HCT116 (cell line): ENCODE measurements at regions not wholly inside any gene's neighbourhood (a gene's known extent, or its start where the extent isn't known, plus 50 kb on each side); places are given as distances from the start of the nearest gene placed in this dataset.

Experiments used
- ATAC-seq: fragments of 200-7000 bp; cut with Tn5 transposase; 2 replicates; pipeline ENCODE4 v1.9.1; 2020; ENCODE audit warnings: mild to moderate bottlenecking, moderate library complexity
- BruUV-seq: library from RNA; stranded (reverse); fragments of 400-500 nt; replicated peaks from 2 replicates; lab custom pipeline; 2021; lab: Mats Ljungman, UMichigan
- CTCF ChIA-PET: fragments of 300-600 bp; sonication (Branson Sonifier 250); formaldehyde crosslinking; loops from one replicate; lab custom pipeline; 2021; ENCODE audit warnings: antibody characterized with exemption; lab: Charles Lee
- POLR2A ChIA-PET: fragments of 300-600, 350-600 bp; sonication (Branson Sonifier 250); formaldehyde crosslinking; loops from one replicate; lab custom pipeline; 2021; ENCODE audit warnings: antibody characterized with exemption; lab: Charles Lee
- RAD21 ChIA-PET, 2 experiments: fragments of 300-600 bp; sonication (Branson Sonifier 250); formaldehyde crosslinking; loops; one replicate each; lab custom pipeline; 2023; ENCODE audit warnings: low total read pairs in 2 of 2; ENCODE audit not compliant: uncharacterized antibody in 2 of 2, unreplicated experiment in 2 of 2, low non-redundant PET in 1 of 2; lab: Charles Lee
- DNase-seq: peaks from one replicate; pipeline ENCODE4 v3.0.0-alpha.2; 2010; ENCODE audit warnings: low read depth, low spot score
- H2AFZ ChIP-seq: fragments of 200-600 bp; shearing (Covaris generic), sonication (generic); 2 replicates; pipeline ENCODE4 v1.6.1; 2017; ENCODE audit warnings: low read depth, mixed run types, mixed read lengths, antibody characterized with exemption, low read length; ENCODE audit not compliant: poor library complexity, severe bottlenecking
- H3K27ac ChIP-seq: 2 replicates; pipeline ENCODE4 v1.5.1; 2012; ENCODE audit warnings: low read depth, low read length
- H3K27me3 ChIP-seq: fragments of 200-600 bp; sonication (generic); 2 replicates; pipeline ENCODE4 v1.6.1; 2016; ENCODE audit warnings: mixed run types, low read length, mixed read lengths; ENCODE audit not compliant: insufficient read depth
- H3K36me3 ChIP-seq, 2 experiments: fragments of 200-500 bp in 1 of 2; fragments of 200-600 bp in 1 of 2; sonication (Bioruptor generic) in 1 of 2; sonication (generic) in 1 of 2; 2 replicates each; pipeline versions ENCODE4 v1.5.1 to v1.6.1; 2014 to 2016; ENCODE audit warnings: low read length in 2 of 2, inconsistent platforms in 1 of 2, mixed read lengths in 1 of 2, mixed run types in 1 of 2; ENCODE audit not compliant: insufficient read depth in 2 of 2, control insufficient read depth in 1 of 2
- H3K4me1 ChIP-seq, 2 experiments: fragments of 200-600 bp in 1 of 2; sonication (generic) in 1 of 2; 2 replicates each; pipeline versions ENCODE4 v1.5.1 to v1.6.1; 2012 to 2017; ENCODE audit warnings: low read length in 2 of 2, inconsistent platforms in 1 of 2, mild to moderate bottlenecking in 1 of 2, mixed read lengths in 1 of 2, mixed run types in 1 of 2, moderate library complexity in 1 of 2; ENCODE audit not compliant: insufficient read depth in 2 of 2, control insufficient read depth in 1 of 2
- H3K4me2 ChIP-seq: fragments of 200-600 bp; sonication (generic); 2 replicates; pipeline ENCODE4 v1.6.1; 2017; ENCODE audit warnings: mixed run types, low read length, mixed read lengths
- H3K4me3 ChIP-seq, 2 experiments: fragments of 200-600 bp in 1 of 2; sonication (generic) in 1 of 2; replicated peaks in 1 of 2; 2 replicates each; pipeline ENCODE4 v1.5.1; 2011 to 2016; ENCODE audit warnings: low read length in 2 of 2, control low read depth in 1 of 2, low read depth in 1 of 2, mild to moderate bottlenecking in 1 of 2, mixed read lengths in 1 of 2, mixed run types in 1 of 2
- H3K79me2 ChIP-seq: fragments of 200-600 bp; sonication (generic); 2 replicates; pipeline ENCODE4 v1.6.1; 2017; ENCODE audit warnings: mild to moderate bottlenecking, mixed run types, low read length, moderate library complexity, mixed read lengths; ENCODE audit not compliant: insufficient read depth
- H3K9ac ChIP-seq: fragments of 200-600 bp; sonication (generic); 2 replicates; pipeline ENCODE4 v1.6.1; 2016; ENCODE audit warnings: low read length, mixed read lengths
- H3K9me2 ChIP-seq: fragments of 200-600 bp; sonication (generic), shearing (Covaris generic); 2 replicates; pipeline ENCODE4 v1.6.1; 2017; ENCODE audit warnings: mixed run types, mild to moderate bottlenecking, moderate library complexity; ENCODE audit not compliant: insufficient read depth
- H3K9me3 ChIP-seq, 2 experiments: fragments of 200-500 bp in 1 of 2; fragments of 200-600 bp in 1 of 2; sonication (Bioruptor generic) in 1 of 2; sonication (generic) in 1 of 2; 2 replicates each; pipeline ENCODE4 v1.6.1; 2014 to 2017; ENCODE audit warnings: low read length in 2 of 2, mixed read lengths in 2 of 2, inconsistent platforms in 1 of 2, low read depth in 1 of 2, mild to moderate bottlenecking in 1 of 2, mixed run types in 1 of 2, moderate library complexity in 1 of 2; ENCODE audit not compliant: control insufficient read depth in 1 of 2, insufficient read depth in 1 of 2
- H4K20me1 ChIP-seq: fragments of 200-600 bp; sonication (generic), shearing (Covaris generic); 2 replicates; pipeline ENCODE4 v1.6.1; 2017; ENCODE audit warnings: mixed run types, mild to moderate bottlenecking, moderate library complexity; ENCODE audit not compliant: insufficient read depth
- CBX3 ChIP-seq: IDR thresholded peaks from 2 replicates; pipeline ENCODE4 v1.6.1; 2012; ENCODE audit warnings: low read depth
- EGR1 ChIP-seq: IDR thresholded peaks from 2 replicates; pipeline ENCODE4 v1.6.1; 2012; ENCODE audit warnings: low read depth
- ELF1 ChIP-seq: IDR thresholded peaks from 2 replicates; pipeline ENCODE4 v1.6.1; 2012; ENCODE audit warnings: low read depth, borderline replicate concordance
- FOSL1 ChIP-seq: IDR thresholded peaks from 2 replicates; pipeline ENCODE4 v1.6.1; 2012; ENCODE audit warnings: low read depth
- JUND ChIP-seq: IDR thresholded peaks from 2 replicates; pipeline ENCODE4 v1.6.1; 2012
- POLR2A ChIP-seq: IDR thresholded peaks from 2 replicates; pipeline ENCODE4 v1.7.0; 2011; ENCODE audit warnings: borderline replicate concordance; ENCODE audit not compliant: insufficient read depth, insufficient read length; ENCODE audit errors: extremely low read depth
- POLR2AphosphoS5 ChIP-seq: IDR thresholded peaks from 2 replicates; pipeline ENCODE4 v1.6.1; 2011; ENCODE audit warnings: mild to moderate bottlenecking, low read depth, low read length, moderate library complexity
- REST ChIP-seq: IDR thresholded peaks from 2 replicates; pipeline ENCODE4 v1.6.1; 2012; ENCODE audit warnings: low read depth
- ZNF274 ChIP-seq: fragments of 200-500 bp; sonication (Bioruptor generic); IDR thresholded peaks from 2 replicates; pipeline ENCODE4 v1.6.1; 2014; ENCODE audit warnings: mild to moderate bottlenecking, low read depth, low read length, inconsistent platforms
- intact Hi-C: fragments of 100-400 bp; cut with micrococcal nuclease; formaldehyde crosslinking; loops from 2 replicates; pipeline ENCODE4 v1.10.0; 2022
- TF ChIP-seq, protein P1 (sequence below): IDR thresholded peaks from 2 replicates; pipeline ENCODE4 v1.6.1; 2012

DNA sequence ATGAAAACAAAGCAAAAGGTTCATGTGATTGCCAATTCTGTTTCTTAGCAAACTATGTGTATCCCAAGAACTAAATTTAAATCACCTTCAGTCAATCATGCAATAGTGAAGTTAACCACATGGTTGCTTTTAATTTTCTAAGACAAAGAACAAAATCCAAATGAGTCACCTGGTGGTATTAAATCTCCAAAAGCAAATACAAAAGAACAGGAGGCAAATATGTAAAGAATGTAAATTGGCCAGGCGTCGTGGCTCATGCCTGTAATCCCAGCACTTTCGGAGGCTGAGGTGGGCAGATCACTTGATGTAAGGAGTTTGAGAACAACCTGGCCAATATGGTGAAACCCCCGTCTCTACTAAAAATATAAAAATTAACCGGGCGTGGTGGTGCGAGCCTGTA lies 54.2 kb upstream of the PIK3R4 start:
- Histone ChIP-seq H3K4me3 (no peak overlapping the region), H3K36me3 (no peaks in the 10 kb centered on the region), H3K9me2 (no peaks in the 10 kb centered on the region), H3K4me1 (no peaks in the 10 kb centered on the region), H2AFZ (no peak overlapping the region), H3K79me2 (no peaks in the 10 kb centered on the region), H3K9ac (no peak overlapping the region), H3K27me3 (no peaks in the 10 kb centered on the region), H4K20me1 (no peaks in the 10 kb centered on the region), H3K4me2 (no peak overlapping the region), H3K27ac (no peak overlapping the region), H3K9me3 (no peaks in the 10 kb centered on the region)
- BruUV-seq, result no TSS peak
- intact Hi-C loops, result no loop called here
- CTCF ChIA-PET, result no interaction called here
- TF ChIP-seq FOSL1 (no peak), CBX3 (no peak), EGR1 (no peak), ZNF274 (no peak), POLR2AphosphoS5 (no peak), REST (no peak)
- TF ChIP-seq, protein P1, sequence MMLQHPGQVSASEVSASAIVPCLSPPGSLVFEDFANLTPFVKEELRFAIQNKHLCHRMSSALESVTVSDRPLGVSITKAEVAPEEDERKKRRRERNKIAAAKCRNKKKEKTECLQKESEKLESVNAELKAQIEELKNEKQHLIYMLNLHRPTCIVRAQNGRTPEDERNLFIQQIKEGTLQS, result no peak
- DNase-seq, result no peak
- no peak for ATAC-seq
- POLR2A ChIA-PET, result no interaction called here
- RAD21 ChIA-PET, result no interaction called here

- H3K9me2 ChIP-seq, result no peaks in the 10 kb centered on the region
- H3K4me2 ChIP-seq, result no peak overlapping the region
- ChIA-PET RAD21 (no interaction called here), CTCF (no interaction called here), POLR2A (no interaction called here)
- H2AFZ ChIP-seq, result no peak overlapping the region
- DNase-seq (no peak), ATAC-seq (no peak)
- no peak overlapping the region for H3K9ac ChIP-seq
- no peak overlapping the region for H3K4me3 ChIP-seq
- no peaks in the 10 kb centered on the region for H3K27me3 ChIP-seq
- no peaks in the 10 kb centered on the region for H3K36me3 ChIP-seq
- BruUV-seq, result no TSS peak
- no peaks in the 10 kb centered on the region for H3K4me1 ChIP-seq
- H3K79me2 ChIP-seq, result no peaks in the 10 kb centered on the region
- H3K27ac ChIP-seq, result no peak overlapping the region
- H4K20me1 ChIP-seq, result no peaks in the 10 kb centered on the region
- TF ChIP-seq REST (no peak), JUND (no peak), POLR2A (no peak), ELF1 (no peak), CBX3 (no peak)
- TF ChIP-seq, protein P1, result no peak
- intact Hi-C loops, result no loop called here
- no peaks in the 10 kb centered on the region for H3K9me3 ChIP-seq
Observed at GRCh38 chr3:130801473-130801872, 54.8 kb upstream of the PIK3R4 start.
